Fibroblast of lung (primary cell): ENCODE measurements at regions not wholly inside any gene's neighbourhood (a gene's known extent, or its start where the extent isn't known, plus 50 kb on each side); places are given as distances from the start of the nearest gene placed in this dataset.

Experiments
- DNase-seq, 2 donors: peaks; one replicate each; pipeline versions ENCODE4 v3.0.0 to v3.0.0-alpha.2; 2010; ENCODE audit warnings: low read depth in 2 of 2
- H2AFZ ChIP-seq: 2 replicates; pipeline ENCODE4 v1.5.1; 2012; ENCODE audit warnings: low read length, control low read depth, inconsistent platforms
- H3K27ac ChIP-seq: 2 replicates; pipeline ENCODE4 v1.5.1; 2011; ENCODE audit warnings: low read length, control low read depth; ENCODE audit not compliant: insufficient read depth
- H3K27me3 ChIP-seq: 2 replicates; pipeline ENCODE4 v1.5.1; 2011; ENCODE audit warnings: mild to moderate bottlenecking, low read length; ENCODE audit not compliant: control insufficient read depth, insufficient read depth
- H3K36me3 ChIP-seq: 2 replicates; pipeline ENCODE4 v1.5.1; 2011; ENCODE audit warnings: low read length; ENCODE audit not compliant: control insufficient read depth, insufficient read depth
- H3K4me1 ChIP-seq: 2 replicates; pipeline ENCODE4 v1.5.1; 2011; ENCODE audit warnings: low read length; ENCODE audit not compliant: control insufficient read depth, insufficient read depth; ENCODE audit errors: extremely low read depth
- H3K4me2 ChIP-seq: 2 replicates; pipeline ENCODE4 v1.5.1; 2011; ENCODE audit warnings: low read length, control low read depth; ENCODE audit not compliant: insufficient read depth; ENCODE audit errors: extremely low read depth
- H3K4me3 ChIP-seq, 4 experiments: fragments of 200-600 bp in 1 of 4; sonication (generic) in 1 of 4; replicated peaks in 1 of 4; 2 replicates each; pipeline ENCODE4 v1.5.1; 2011 to 2016; ENCODE audit warnings: low read length in 4 of 4, low read depth in 3 of 4, mild to moderate bottlenecking in 3 of 4, control low read depth in 2 of 4, inconsistent platforms in 1 of 4, mixed read lengths in 1 of 4; ENCODE audit not compliant: insufficient read depth in 1 of 4; ENCODE audit errors: control extremely low read depth in 1 of 4
- H3K79me2 ChIP-seq: 2 replicates; pipeline ENCODE4 v1.5.1; 2012; ENCODE audit warnings: mild to moderate bottlenecking, low read length, inconsistent platforms; ENCODE audit not compliant: control insufficient read depth, insufficient read depth
- H3K9ac ChIP-seq: 2 replicates; pipeline ENCODE4 v1.5.1; 2011; ENCODE audit warnings: mild to moderate bottlenecking, low read length, control low read depth; ENCODE audit not compliant: insufficient read depth
- H3K9me3 ChIP-seq: 2 replicates; pipeline ENCODE4 v1.5.1; 2012; ENCODE audit warnings: low read depth, low read length; ENCODE audit not compliant: control insufficient read depth, insufficient read depth
- H4K20me1 ChIP-seq: 2 replicates; pipeline ENCODE4 v1.5.1; 2011; ENCODE audit warnings: low read length; ENCODE audit not compliant: control insufficient read depth, insufficient read depth; ENCODE audit errors: extremely low read depth
- CTCF ChIP-seq, 2 donors: IDR thresholded peaks in 1 of 2; conservative IDR thresholded peaks in 1 of 2; 1 replicate in 1 of 2; 2 replicates in 1 of 2; pipeline ENCODE4 v1.5.1; 2011 to 2012; ENCODE audit warnings: low read length in 2 of 2, control low read depth in 1 of 2, inconsistent platforms in 1 of 2, low read depth in 1 of 2, mild to moderate bottlenecking in 1 of 2
- EZH2 ChIP-seq: IDR thresholded peaks from 2 replicates; pipeline ENCODE4 v1.5.1; 2012; ENCODE audit warnings: low read length, control low read depth, mild to moderate bottlenecking; ENCODE audit errors: missing control alignments

- Histone ChIP-seq H3K36me3 (no peaks in the 10 kb centered on the region), H3K4me3 (no peak overlapping the region), H3K4me2 (no peak overlapping the region), H3K9ac (no peak overlapping the region), H3K79me2 (no peaks in the 10 kb centered on the region), H3K4me1 (no peaks in the 10 kb centered on the region), H3K27ac (no peak overlapping the region), H3K27me3 (peaks cover 14% of the 10 kb centered on the region), H4K20me1 (no peaks in the 10 kb centered on the region), H3K9me3 (no peaks in the 10 kb centered on the region), H2AFZ (no peak overlapping the region)
- TF ChIP-seq EZH2 (no peak), CTCF (conservative IDR thresholded peaks at IDR 0.05 in 1 of 2, IDR thresholded peaks at IDR 0.05 in 1 of 2; ENCODE audit: low read depth in 1 of 2, low read length in 2 of 2) (no peak)
- DNase-seq = no peak
Observed at GRCh38 chr1:23624440-23624839, 65.1 kb upstream of the ID3 start.

- no peaks in the 10 kb centered on the region for H3K9me3 ChIP-seq
- peaks cover 26% of the 10 kb centered on the region for H3K27me3 ChIP-seq
- H3K36me3 ChIP-seq = no peaks in the 10 kb centered on the region
- no peak for DNase-seq
- TF ChIP-seq EZH2 = no peak
- TF ChIP-seq CTCF (conservative IDR thresholded peaks at IDR 0.05 in 1 of 2, IDR thresholded peaks at IDR 0.05 in 1 of 2; ENCODE audit: low read depth in 1 of 2, low read length in 2 of 2) = no peak
- H3K9ac ChIP-seq = no peak overlapping the region
- H3K79me2 ChIP-seq = no peaks in the 10 kb centered on the region
- no peak overlapping the region for H2AFZ ChIP-seq
- no peak overlapping the region for H3K27ac ChIP-seq
- no peaks in the 10 kb centered on the region for H3K4me1 ChIP-seq
- no peaks in the 10 kb centered on the region for H4K20me1 ChIP-seq
- no peak overlapping the region for H3K4me3 ChIP-seq
- H3K4me2 ChIP-seq = no peak overlapping the region
Observed at GRCh38 chr1:23622284-23622683, 63.0 kb upstream of the ID3 start.

GRCh38 chr1:23620605-23621004 is 61.3 kb upstream of the ID3 start:
- Histone ChIP-seq H3K4me2 (no peak overlapping the region), H3K79me2 (no peaks in the 10 kb centered on the region), H3K4me3 (no peak overlapping the region), H3K27me3 (peaks cover 26% of the 10 kb centered on the region), H3K4me1 (no peaks in the 10 kb centered on the region), H3K27ac (no peak overlapping the region), H2AFZ (no peak overlapping the region), H4K20me1 (no peaks in the 10 kb centered on the region), H3K9me3 (no peaks in the 10 kb centered on the region), H3K36me3 (no peaks in the 10 kb centered on the region), H3K9ac (no peak overlapping the region)
- TF ChIP-seq EZH2 (no peak), CTCF (conservative IDR thresholded peaks at IDR 0.05 in 1 of 2, IDR thresholded peaks at IDR 0.05 in 1 of 2; ENCODE audit: low read depth in 1 of 2, low read length in 2 of 2) (no peak)
- no peak for DNase-seq
